ENCODE measurements at regions not wholly inside any gene's neighbourhood (a gene's known extent, or its start where the extent isn't known, plus 50 kb on each side); places are given as distances from the start of the nearest gene placed in this dataset.

GRCh38 chr9:103444176-103444575 lies 449.0 kb downstream of the CYLC2 start:
- Histone ChIP-seq H3K27me3 (ENCODE audit: insufficient read depth, low read length) (no peaks in the 10 kb centered on the region), H2AFZ (ENCODE audit: low read length) (no peak overlapping the region), H3K4me3 (ENCODE audit: insufficient read depth, low read length) (no peak overlapping the region), H3K36me3 (ENCODE audit: insufficient read depth, low read length) (no peaks in the 10 kb centered on the region), H3K9me3 (ENCODE audit: low read depth, low read length) (no peaks in the 10 kb centered on the region), H3K27ac (ENCODE audit: low read depth, low read length) (no peak overlapping the region), H3K4me1 (ENCODE audit: insufficient read depth, low read length) (no peaks in the 10 kb centered on the region), H3K79me2 (ENCODE audit: insufficient read depth, low read length) (no peaks in the 10 kb centered on the region), H4K20me1 (ENCODE audit: insufficient read depth, low read length) (no peaks in the 10 kb centered on the region), H3K4me2 (ENCODE audit: insufficient read depth, low read length) (no peak overlapping the region)
- TF ChIP-seq CTCF (IDR thresholded peaks at IDR 0.05; ENCODE audit: extremely low read depth, low read depth, low read length): no peak
- DNase-seq (ENCODE audit: insufficient read length, low spot score, missing footprints): no peak

- peak; percentile 17 for DNase-seq (ENCODE audit: insufficient read length, low spot score, missing footprints)
- Histone ChIP-seq H2AFZ (ENCODE audit: low read length) (no peak overlapping the region), H3K36me3 (ENCODE audit: insufficient read depth, low read length) (no peaks in the 10 kb centered on the region), H3K27me3 (ENCODE audit: insufficient read depth, low read length) (no peaks in the 10 kb centered on the region), H3K4me2 (ENCODE audit: insufficient read depth, low read length) (no peak overlapping the region), H3K4me3 (ENCODE audit: insufficient read depth, low read length) (no peak overlapping the region), H3K27ac (ENCODE audit: low read depth, low read length) (no peak overlapping the region), H3K79me2 (ENCODE audit: insufficient read depth, low read length) (no peaks in the 10 kb centered on the region), H3K4me1 (ENCODE audit: insufficient read depth, low read length) (no peaks in the 10 kb centered on the region), H3K9me3 (ENCODE audit: low read depth, low read length) (no peaks in the 10 kb centered on the region), H4K20me1 (ENCODE audit: insufficient read depth, low read length) (no peaks in the 10 kb centered on the region)
- TF ChIP-seq CTCF (IDR thresholded peaks at IDR 0.05; ENCODE audit: extremely low read depth, low read depth, low read length): no peak
Measured at GRCh38 chr9:103458826-103459225, 463.7 kb downstream of the CYLC2 start.

GRCh38 chr9:103471241-103471640 lies 476.1 kb downstream of the CYLC2 start:
- Histone ChIP-seq H4K20me1 (ENCODE audit: insufficient read depth, low read length) (no peaks in the 10 kb centered on the region), H3K27ac (ENCODE audit: low read depth, low read length) (no peak overlapping the region), H3K27me3 (ENCODE audit: insufficient read depth, low read length) (no peaks in the 10 kb centered on the region), H3K79me2 (ENCODE audit: insufficient read depth, low read length) (no peaks in the 10 kb centered on the region), H3K9me3 (ENCODE audit: low read depth, low read length) (peaks cover 3% of the 10 kb centered on the region), H3K4me3 (ENCODE audit: insufficient read depth, low read length) (no peak overlapping the region), H3K36me3 (ENCODE audit: insufficient read depth, low read length) (no peaks in the 10 kb centered on the region), H2AFZ (ENCODE audit: low read length) (no peak overlapping the region), H3K4me2 (ENCODE audit: insufficient read depth, low read length) (no peak overlapping the region), H3K4me1 (ENCODE audit: insufficient read depth, low read length) (no peaks in the 10 kb centered on the region)
- no peak for DNase-seq (ENCODE audit: insufficient read length, low spot score, missing footprints)
- no peak for TF ChIP-seq CTCF (IDR thresholded peaks at IDR 0.05; ENCODE audit: extremely low read depth, low read depth, low read length)

- Histone ChIP-seq H4K20me1 (ENCODE audit: insufficient read depth, low read length) (no peaks in the 10 kb centered on the region), H3K79me2 (ENCODE audit: insufficient read depth, low read length) (no peaks in the 10 kb centered on the region), H2AFZ (ENCODE audit: low read length) (no peak overlapping the region), H3K27ac (ENCODE audit: low read depth, low read length) (no peak overlapping the region), H3K9me3 (ENCODE audit: low read depth, low read length) (peaks cover 3% of the 10 kb centered on the region), H3K4me1 (ENCODE audit: insufficient read depth, low read length) (no peaks in the 10 kb centered on the region), H3K27me3 (ENCODE audit: insufficient read depth, low read length) (no peaks in the 10 kb centered on the region), H3K4me2 (ENCODE audit: insufficient read depth, low read length) (no peak overlapping the region), H3K4me3 (ENCODE audit: insufficient read depth, low read length) (no peak overlapping the region), H3K36me3 (ENCODE audit: insufficient read depth, low read length) (no peaks in the 10 kb centered on the region)
- no peak for TF ChIP-seq CTCF (IDR thresholded peaks at IDR 0.05; ENCODE audit: extremely low read depth, low read depth, low read length)
- DNase-seq (ENCODE audit: insufficient read length, low spot score, missing footprints): no peak
Measured at GRCh38 chr9:103474156-103474555, 479.0 kb downstream of the CYLC2 start.
